Cardiac muscle cell (in vitro differentiated cells and primary cell): ENCODE measurements at regions not wholly inside any gene's neighbourhood (a gene's known extent, or its start where the extent isn't known, plus 50 kb on each side); places are given as distances from the start of the nearest gene placed in this dataset.

Experiments used
- DNase-seq, 2 donors: peaks; one replicate each; pipeline versions ENCODE4 v3.0.0 to v3.0.0-alpha.2; 2010 to 2017; ENCODE audit warnings: low read depth in 1 of 2, low spot score in 1 of 2
- H3K27ac ChIP-seq: fragments of 200-600 bp; sonication (generic); 2 replicates; pipeline ENCODE4 v1.5.1; 2016
- H3K27me3 ChIP-seq: fragments of 200-600 bp; sonication (generic); 2 replicates; pipeline ENCODE4 v1.6.0; 2016; ENCODE audit warnings: control low read depth
- H3K36me3 ChIP-seq: fragments of 200-600 bp; sonication (generic); 2 replicates; pipeline ENCODE4 v1.5.1; 2016; ENCODE audit warnings: control low read depth
- H3K4me1 ChIP-seq: fragments of 200-600 bp; sonication (generic); 2 replicates; pipeline ENCODE4 v1.8.1; 2017; ENCODE audit warnings: low read depth, mild to moderate bottlenecking, mixed run types
- H3K4me3 ChIP-seq: fragments of 200-600 bp; sonication (generic); 2 replicates; pipeline ENCODE4 v1.5.1; 2016; ENCODE audit warnings: mild to moderate bottlenecking
- H3K9me3 ChIP-seq: fragments of 200-600 bp; sonication (generic); 2 replicates; pipeline ENCODE4 v1.5.1; 2017; ENCODE audit warnings: low read depth, mild to moderate bottlenecking, control low read depth
- TF ChIP-seq, protein P1 (sequence below): IDR thresholded peaks from 2 replicates; pipeline ENCODE4 v1.5.1; 2012; ENCODE audit warnings: low read depth, mild to moderate bottlenecking, low read length

- H3K9me3 ChIP-seq: no peaks in the 10 kb centered on the region
- no peak overlapping the region for H3K27ac ChIP-seq
- no peaks in the 10 kb centered on the region for H3K27me3 ChIP-seq
- H3K36me3 ChIP-seq: no peaks in the 10 kb centered on the region
- DNase-seq: no peak
- no peak overlapping the region for H3K4me3 ChIP-seq
- no peaks in the 10 kb centered on the region for H3K4me1 ChIP-seq
- TF ChIP-seq, protein P1, sequence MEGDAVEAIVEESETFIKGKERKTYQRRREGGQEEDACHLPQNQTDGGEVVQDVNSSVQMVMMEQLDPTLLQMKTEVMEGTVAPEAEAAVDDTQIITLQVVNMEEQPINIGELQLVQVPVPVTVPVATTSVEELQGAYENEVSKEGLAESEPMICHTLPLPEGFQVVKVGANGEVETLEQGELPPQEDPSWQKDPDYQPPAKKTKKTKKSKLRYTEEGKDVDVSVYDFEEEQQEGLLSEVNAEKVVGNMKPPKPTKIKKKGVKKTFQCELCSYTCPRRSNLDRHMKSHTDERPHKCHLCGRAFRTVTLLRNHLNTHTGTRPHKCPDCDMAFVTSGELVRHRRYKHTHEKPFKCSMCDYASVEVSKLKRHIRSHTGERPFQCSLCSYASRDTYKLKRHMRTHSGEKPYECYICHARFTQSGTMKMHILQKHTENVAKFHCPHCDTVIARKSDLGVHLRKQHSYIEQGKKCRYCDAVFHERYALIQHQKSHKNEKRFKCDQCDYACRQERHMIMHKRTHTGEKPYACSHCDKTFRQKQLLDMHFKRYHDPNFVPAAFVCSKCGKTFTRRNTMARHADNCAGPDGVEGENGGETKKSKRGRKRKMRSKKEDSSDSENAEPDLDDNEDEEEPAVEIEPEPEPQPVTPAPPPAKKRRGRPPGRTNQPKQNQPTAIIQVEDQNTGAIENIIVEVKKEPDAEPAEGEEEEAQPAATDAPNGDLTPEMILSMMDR: no peak
Observed at GRCh38 chr13:102928941-102929675, 83.3 kb downstream of the ERCC5 start.
